HFF-Myc (cell line): ENCODE measurements at regions not wholly inside any gene's neighbourhood (a gene's known extent, or its start where the extent isn't known, plus 50 kb on each side); places are given as distances from the start of the nearest gene placed in this dataset.

Experiments used
- DNase-seq: peaks from one replicate; pipeline ENCODE4 v3.0.0-alpha.2; 2011; ENCODE audit warnings: low read depth; ENCODE audit errors: extremely low read depth
- H3K4me3 ChIP-seq: replicated peaks from 2 replicates; pipeline ENCODE4 v1.5.1; 2011; ENCODE audit warnings: low read depth, mild to moderate bottlenecking, control low read depth, low read length
- TF ChIP-seq, protein P1 (sequence below): IDR thresholded peaks from 2 replicates; pipeline ENCODE4 v1.5.1; 2012; ENCODE audit warnings: mild to moderate bottlenecking, low read depth, low read length, control low read depth; ENCODE audit errors: missing control alignments

DNA sequence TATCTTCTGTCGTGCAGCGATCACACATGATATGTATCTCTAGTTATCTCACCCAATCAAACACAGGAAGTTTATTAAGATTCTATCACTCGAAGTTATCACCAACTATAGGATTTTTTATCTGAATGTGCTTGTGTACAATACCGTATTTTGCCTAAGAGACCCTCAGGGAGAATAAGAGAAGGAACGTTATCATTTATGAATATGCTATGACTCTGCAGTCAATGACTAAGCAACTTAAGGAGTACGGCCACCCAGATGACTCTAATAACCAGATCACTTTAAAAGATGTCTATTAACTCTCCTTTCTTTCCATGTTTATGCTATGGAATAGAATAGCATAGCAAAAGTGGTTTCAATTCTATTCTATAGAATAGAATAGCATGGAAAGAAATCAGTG is 486.4 kb downstream of the BCL11B start:
- no peak overlapping the region for H3K4me3 ChIP-seq
- no peak for DNase-seq
- TF ChIP-seq, protein P1, sequence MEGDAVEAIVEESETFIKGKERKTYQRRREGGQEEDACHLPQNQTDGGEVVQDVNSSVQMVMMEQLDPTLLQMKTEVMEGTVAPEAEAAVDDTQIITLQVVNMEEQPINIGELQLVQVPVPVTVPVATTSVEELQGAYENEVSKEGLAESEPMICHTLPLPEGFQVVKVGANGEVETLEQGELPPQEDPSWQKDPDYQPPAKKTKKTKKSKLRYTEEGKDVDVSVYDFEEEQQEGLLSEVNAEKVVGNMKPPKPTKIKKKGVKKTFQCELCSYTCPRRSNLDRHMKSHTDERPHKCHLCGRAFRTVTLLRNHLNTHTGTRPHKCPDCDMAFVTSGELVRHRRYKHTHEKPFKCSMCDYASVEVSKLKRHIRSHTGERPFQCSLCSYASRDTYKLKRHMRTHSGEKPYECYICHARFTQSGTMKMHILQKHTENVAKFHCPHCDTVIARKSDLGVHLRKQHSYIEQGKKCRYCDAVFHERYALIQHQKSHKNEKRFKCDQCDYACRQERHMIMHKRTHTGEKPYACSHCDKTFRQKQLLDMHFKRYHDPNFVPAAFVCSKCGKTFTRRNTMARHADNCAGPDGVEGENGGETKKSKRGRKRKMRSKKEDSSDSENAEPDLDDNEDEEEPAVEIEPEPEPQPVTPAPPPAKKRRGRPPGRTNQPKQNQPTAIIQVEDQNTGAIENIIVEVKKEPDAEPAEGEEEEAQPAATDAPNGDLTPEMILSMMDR = no peak

DNA sequence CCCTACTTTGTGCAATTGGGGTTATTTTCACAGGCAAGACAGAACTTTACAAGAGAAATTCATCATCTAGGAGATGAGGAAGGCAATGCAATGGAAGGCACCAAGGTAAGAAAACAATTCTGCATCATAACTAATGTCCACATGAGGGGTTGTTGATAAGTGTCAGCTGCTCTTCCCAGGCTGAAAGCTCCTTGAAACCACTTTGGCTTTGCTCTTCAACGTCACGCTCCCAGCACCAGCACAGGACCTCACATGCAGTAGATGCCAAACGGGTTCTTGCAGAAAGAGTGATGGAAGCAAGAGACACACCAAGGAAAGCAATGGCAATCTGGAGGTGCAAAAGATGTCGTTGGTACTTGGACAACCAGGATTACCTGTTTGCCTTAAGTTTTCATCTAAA is 485.5 kb downstream of the BCL11B start:
- H3K4me3 ChIP-seq = no peak overlapping the region
- no peak for DNase-seq
- TF ChIP-seq, protein P1 = no peak

DNA sequence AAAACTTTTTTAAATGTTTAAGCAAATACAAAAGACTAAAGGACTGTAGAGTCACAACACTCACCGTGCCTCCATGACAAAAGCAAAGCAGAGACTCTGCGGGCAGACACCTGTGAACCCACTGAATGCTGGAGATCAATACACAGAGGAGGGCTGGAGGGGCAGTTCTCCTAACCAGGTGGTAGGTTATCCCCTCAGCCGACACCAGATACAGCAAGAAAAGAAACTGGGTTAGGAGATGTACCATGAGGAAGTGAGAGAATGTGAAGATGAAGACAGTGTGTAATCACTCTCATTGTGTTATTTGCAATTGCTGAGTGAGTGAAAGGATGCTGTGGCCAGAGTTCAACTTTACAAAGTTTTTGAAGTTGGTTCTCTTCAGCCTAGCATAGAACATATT is 480.3 kb downstream of the BCL11B start:
- H3K4me3 ChIP-seq = no peak overlapping the region
- DNase-seq = no peak
- TF ChIP-seq, protein P1 = no peak

DNA sequence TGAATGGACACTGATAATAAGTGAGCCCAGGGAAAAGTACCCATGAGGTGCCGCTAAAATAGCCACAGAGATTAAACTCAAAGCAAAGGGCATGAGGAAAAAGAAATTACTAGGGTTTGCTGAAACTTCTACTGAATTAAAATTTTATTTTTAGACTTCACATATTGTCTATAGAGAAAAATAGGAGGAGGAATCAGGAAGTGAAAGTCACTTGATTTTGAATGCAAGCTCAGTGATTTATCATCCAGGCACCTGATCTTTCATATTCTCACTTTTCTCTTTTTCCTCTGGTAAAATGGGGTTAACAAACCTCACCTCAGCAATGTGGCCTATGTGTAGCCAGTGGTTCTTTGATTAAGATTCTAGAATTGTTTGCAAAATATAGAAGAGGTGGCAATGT is 479.8 kb downstream of the BCL11B start:
- no peak overlapping the region for H3K4me3 ChIP-seq
- TF ChIP-seq, protein P1 = no peak
- DNase-seq = no peak

DNA sequence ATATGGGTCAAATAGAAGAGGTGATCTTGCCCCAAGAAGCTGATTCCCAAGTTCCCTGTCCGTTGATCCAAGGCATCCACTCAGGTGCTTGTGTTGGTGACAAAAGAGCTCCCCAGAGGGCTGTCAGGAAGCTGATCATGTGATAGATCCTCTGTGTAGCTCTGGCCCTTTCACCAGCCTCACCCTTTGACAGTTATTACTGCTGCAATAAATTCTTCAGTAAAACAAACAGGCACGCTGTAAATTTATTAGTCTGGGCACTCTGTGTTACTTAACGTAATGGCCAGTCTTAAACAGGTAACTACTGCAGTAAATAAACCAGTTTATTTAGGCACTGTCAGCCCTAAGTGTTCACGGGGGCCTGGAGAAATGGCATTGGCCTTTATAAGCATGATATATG is 473.9 kb downstream of the BCL11B start:
- TF ChIP-seq, protein P1 = no peak
- no peak overlapping the region for H3K4me3 ChIP-seq
- no peak for DNase-seq

DNA sequence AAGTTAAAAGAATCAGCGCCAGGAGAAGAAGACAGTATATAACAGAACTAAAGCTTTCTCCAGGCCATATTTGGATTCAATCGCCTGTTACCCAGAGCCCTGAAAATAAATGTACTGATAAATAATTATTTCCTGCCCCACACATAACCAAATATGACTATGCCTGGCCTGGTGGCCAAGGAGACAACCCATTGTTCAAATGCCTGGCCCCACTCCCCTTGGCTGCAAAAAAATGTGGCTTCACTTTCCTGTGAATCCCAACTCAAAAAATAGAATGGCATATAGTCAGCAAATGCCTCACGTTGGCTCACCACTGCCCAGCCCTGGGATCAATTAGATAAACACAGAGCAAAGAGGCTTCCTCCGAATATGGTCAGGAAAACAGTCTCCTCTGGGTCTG is 472.1 kb downstream of the BCL11B start:
- H3K4me3 ChIP-seq = no peak overlapping the region
- DNase-seq = no peak
- TF ChIP-seq, protein P1 = no peak

DNA sequence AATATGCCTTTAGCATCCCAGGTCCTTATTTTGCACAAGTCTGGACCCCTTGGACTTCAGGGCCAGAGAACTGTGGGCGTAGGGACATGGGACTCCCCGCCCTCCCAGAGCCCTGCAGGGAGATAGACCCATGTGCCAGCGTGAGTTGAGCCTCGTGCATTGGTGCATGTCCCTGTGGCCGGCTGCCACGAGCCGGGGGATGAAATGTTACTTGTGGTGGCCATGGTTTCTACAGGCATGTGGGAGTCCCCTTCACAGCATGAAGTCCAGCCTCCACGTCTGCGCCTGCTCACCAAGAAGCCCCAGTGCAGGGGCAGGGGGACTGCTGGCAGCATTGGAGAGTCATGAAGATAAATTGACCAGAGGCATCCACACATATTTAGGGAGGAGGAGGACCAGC is 470.0 kb downstream of the BCL11B start:
- DNase-seq = no peak
- H3K4me3 ChIP-seq = no peak overlapping the region
- TF ChIP-seq, protein P1 = no peak
